GM21619 (cell line): ENCODE measurements at regions not wholly inside any gene's neighbourhood (a gene's known extent, or its start where the extent isn't known, plus 50 kb on each side); places are given as distances from the start of the nearest gene placed in this dataset.
"Not testable (repeated sequence)": the region's sequence is repeated elsewhere in the genome, so short reads cannot be mapped to it uniquely, and the experiment has no call there.

Experiments
- ATAC-seq: cut with Tn5 transposase; IDR thresholded peaks from one replicate; pipeline ENCODE4 v1.9.1; 2021; ENCODE audit not compliant: unreplicated experiment

DNA sequence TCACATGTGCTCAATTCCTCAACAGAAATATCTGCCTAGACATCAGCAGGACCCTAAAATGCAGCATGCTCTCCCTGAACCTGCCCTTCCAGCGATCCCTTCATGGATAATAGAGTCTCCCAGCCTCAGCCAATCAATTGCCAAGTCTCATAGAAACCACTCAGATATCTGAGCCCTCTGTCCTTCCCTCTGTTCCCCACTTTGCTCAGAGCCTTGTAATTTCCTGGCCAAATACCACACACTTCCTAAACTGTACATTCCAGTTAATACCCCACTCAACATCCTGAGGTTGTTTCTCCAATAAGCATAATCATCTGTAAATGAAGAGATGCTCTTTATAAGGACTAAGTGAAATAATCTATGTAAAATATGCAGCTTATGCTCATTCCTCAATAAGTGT lies 59.3 kb upstream of the PTGFRN start:
- ATAC-seq, result no peak

DNA sequence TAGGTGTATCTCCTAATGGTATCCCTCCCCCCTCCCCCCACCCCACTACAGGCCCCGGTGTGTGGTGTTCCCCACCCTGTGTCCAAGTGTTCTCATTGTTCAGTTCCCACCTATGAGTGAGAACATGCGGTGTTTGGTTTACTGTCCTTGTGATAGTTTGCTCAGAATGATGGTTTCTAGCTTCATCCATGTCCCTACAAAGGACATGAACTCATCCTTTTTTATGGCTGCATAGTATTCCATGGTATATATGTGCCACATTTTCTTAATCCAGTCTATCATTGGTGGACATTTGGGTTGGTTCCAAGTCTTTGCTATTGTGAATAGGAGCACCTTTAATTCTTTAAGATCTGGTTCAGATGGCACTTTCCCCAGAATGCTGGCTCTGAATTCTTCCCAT lies 58.5 kb upstream of the PTGFRN start:
- ATAC-seq, result not testable (repeated sequence)

DNA sequence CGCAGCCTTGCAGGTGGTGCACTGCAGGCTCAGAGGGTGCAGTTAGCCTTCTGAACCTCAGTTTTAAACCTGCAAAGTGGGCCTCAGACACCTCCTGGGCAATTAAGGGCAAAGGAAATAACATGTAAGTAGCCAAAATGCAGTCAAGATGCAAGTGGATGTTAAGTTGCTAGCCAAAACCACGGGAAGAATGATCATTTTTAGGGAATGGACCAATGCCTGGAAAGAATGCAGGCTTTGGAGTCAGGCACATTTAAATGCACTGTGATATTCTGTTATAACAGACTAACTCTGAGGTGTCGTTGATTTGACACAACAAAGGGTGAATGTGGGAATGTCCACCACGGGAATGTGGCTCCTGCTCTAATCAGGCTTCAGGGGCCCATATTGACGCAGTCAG lies 57.9 kb upstream of the PTGFRN start:
- ATAC-seq, result no peak

DNA sequence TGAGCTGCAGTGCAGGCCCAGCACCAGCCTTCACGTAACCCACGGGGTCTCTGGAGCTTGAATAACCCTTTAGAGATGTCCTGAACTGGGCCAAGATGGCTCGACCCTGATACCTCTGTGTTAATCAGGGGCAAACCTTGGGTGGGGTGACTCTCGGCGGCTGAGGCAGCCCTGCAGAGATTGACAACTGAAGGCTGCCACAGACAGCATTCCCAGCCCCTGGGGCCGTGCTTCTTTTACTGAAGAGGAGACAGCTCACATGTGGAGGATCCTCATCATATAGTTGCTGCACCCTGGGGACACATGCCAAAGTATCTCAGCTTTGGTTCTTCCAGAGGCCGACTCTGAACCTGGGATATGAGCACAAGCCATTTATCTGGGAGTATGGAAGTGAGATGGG lies 57.3 kb upstream of the PTGFRN start:
- no peak for ATAC-seq

DNA sequence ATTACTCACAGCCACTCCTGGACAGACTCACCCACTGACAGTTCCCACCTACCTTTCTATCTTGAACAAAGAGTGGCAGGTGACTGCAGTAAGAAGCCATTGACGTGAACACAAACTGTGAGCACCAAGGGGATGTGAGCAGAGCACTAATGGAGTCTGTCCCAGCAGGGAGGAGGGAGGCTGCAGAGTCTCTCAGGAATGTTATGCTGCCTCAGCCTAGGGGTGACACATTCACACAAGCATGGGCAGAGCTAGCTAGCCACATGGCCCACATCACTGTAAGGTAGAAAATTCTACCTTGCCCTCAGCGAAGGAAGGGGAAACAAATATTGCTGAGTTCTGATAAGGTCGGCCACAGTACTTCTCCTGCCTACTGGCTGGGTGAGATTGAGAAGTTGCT lies 56.8 kb upstream of the PTGFRN start:
- no peak for ATAC-seq

DNA sequence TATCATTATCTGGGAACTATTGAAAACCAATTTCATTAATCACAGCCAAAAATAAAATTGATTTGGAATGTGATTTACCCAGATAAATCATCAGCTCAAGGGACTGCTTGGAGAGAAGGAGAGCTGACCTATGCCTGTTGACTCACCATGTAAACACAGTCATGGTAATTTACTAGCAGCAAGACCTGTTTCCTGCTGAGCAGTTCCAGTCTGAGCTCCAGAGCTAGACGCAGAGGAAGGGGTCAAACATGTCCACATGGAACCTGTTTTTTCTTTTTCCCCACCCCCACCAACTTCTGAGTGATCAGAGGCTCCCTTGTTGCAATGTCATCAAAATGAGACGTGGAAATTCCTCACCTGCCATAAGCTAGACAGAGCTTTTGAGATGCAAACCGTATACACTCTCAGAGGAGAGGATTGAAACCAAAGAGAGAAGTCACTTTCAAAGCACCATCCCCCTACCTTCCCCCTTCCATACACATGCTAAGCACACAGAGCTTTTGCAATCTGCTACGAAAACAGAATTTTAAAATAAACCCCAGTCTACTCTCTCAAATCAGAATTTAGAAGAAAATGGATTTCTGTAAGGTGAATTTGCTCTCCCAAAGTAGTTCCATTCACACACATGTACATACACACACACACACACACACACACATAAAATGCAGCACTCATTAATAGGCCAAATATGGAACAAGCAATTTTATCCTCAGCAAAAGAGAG lies 55.9 kb upstream of the PTGFRN start:
- ATAC-seq, result no peak

DNA sequence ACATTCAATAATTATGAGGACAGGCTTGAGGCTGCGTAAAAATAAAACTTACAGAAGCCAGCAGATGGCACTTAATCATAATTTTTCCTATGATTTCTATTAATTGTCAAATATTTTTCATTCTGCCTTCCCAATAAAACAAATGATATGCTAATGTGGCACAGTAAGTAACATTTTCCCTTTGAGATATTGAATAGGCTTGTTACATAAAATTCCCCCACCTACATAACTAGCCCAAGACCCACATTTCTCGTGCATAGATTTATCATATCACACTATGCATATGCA lies 55.4 kb upstream of the PTGFRN start:
- no peak for ATAC-seq

DNA sequence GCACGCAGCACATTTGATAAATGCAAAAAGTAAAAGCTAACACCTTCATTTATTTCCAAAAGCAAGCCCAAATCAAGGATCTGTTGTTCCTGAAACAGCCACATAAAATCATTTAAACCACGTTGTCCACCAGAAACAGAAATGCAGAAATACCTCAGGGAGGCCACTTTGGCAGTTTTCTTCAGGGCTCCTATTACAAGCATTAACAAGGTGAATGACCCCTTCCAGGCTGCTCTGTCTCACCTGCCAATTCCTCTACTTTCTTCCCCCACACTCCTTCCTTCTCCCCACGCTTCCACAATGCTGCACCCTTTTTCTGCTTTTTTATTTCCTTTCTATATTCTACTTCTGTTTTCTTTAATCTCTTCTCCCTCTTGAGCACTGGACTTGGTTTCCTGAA lies 55.0 kb upstream of the PTGFRN start:
- ATAC-seq, result no peak

DNA sequence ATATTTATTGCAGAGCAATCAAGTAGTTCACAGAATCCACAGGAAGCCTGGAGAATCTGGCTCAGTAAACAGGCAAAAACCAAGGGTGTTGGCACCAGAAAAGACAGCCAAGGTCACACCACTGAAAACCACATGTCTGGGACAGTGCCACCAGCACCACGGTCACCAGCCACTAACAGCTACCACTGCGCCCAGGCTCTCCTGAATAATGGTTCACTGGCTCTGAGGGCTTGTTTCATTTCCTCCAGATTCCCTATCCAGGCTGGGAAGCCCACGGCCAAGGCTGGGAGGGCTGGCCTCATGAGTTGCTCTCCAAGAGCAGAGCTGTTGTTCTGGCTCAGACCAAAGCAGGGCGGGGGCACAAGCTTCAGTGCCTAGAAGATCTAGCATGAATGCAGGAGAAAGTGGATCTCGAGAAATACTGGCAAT lies 54.5 kb upstream of the PTGFRN start:
- no peak for ATAC-seq

DNA sequence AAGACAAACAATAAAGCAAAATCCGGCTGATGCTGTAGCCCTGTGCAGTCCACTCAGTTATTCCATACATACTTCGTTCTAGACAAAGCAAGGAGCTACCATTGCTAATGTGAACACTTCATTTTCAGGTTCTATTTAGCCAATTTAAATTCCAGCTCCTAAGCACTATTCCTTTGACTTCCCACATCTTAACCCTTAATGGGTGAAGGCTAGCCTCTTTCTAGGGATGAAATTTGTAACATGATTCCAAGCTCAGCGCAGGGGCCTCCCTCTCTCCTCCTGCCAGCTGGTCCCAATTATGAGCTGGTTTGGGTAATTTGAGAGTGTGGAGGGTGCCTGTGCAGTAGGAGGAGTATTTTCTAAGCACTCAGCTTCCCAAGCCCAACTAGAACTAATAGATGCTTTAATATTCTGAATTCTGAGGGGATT lies 53.9 kb upstream of the PTGFRN start:
- no peak for ATAC-seq

DNA sequence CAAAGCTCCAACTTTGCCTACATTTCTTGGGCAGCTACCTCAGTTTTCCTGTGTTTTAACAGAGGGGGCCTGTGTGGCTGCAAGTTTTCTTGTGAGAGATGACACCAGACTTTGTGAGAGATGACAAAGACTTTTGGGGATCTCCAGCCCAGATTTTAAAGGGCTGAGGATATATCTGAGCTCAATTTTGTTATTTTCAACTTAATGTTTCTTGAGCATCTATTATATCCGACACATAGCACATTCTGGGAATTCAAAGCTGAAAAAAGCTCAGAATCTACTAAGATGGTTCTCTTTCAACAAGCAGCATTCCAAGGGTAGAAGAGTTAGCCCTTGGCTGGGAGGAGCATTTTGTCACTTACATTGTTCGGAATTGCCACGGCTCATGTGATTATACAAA lies 53.4 kb upstream of the PTGFRN start:
- ATAC-seq, result no peak

DNA sequence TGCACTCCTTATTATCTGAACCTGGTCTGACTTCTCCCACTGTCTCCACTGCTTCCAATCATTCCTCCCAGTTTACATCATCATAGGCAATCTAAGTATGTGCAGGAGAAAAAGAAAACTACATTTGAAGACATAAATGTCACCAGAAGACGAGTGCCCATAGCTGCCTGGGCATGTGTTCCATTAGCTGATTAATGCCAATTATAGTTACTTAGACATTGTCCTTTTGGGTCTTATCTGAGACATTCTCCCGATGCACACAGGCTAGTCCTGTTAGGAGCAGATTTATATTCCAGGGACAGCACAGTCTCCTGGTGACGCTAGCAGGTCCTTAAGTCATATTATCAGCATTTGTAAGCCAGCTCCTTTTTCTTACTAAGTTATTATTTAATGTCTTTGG lies 52.6 kb upstream of the PTGFRN start:
- no peak for ATAC-seq
